GM21723 (cell line): ENCODE measurements at regions not wholly inside any gene's neighbourhood (a gene's known extent, or its start where the extent isn't known, plus 50 kb on each side); places are given as distances from the start of the nearest gene placed in this dataset.

Experiments used
- ATAC-seq: cut with Tn5 transposase; IDR thresholded peaks from one replicate; pipeline ENCODE4 v1.9.1; 2021; ENCODE audit warnings: mild to moderate bottlenecking, moderate library complexity; ENCODE audit not compliant: unreplicated experiment

DNA sequence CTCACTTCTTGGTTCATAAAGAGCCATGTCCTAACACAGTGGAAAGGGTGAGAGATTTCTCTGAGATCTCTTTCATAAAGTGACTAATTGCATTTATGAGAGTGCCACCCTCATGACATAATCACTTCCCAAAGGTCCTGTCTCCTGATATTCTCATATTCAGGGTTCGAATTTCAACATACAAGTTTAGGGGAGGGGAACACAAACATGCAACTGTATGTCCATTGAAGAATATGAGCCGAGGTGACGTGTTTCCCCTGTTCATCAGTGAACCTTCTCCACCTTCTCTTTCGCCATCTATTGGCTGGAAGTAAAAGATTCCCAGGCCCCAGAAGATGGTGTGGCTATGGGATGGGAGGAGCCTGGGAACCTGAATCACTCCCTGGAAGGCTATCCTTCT is 354.2 kb upstream of the ATP2B1 start:
- no peak for ATAC-seq

DNA sequence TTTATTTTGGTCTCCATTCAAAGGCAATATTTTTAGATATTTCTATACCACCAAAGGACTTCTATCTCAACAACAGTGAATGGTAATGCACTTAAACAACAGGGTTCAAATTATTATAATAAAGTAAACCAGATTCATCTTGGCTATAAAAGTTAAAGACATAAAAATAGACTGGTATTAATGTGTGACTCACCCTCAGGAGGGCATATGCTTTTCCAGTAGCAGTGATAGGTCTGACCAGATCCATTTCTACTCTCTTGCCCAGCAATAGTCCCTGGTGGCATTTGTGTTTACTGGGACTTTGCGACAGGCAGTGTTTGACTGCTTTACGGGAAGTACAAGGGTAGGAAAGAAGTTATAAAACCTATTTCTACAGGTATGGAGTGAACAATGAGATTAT is 353.2 kb upstream of the ATP2B1 start:
- ATAC-seq = no peak

DNA sequence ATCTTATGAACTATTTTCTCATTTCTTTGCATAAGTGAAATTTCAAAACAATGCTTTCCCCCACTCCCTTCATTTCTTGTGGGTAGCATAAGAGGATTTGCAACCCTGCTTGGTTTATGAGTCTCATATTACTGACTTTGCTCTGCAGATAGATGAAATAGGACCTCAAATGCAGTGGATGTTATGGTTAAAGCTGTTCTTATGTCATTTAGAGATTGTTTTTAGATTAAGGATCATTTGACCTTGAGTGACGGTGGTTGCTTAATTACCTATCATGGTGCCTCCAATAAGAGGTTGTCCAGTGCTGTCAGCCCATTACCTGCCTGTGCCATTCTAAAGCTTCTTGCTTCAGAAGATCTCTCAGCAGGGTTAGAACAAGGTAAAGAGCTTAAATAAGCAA is 351.4 kb upstream of the ATP2B1 start:
- no peak for ATAC-seq

DNA sequence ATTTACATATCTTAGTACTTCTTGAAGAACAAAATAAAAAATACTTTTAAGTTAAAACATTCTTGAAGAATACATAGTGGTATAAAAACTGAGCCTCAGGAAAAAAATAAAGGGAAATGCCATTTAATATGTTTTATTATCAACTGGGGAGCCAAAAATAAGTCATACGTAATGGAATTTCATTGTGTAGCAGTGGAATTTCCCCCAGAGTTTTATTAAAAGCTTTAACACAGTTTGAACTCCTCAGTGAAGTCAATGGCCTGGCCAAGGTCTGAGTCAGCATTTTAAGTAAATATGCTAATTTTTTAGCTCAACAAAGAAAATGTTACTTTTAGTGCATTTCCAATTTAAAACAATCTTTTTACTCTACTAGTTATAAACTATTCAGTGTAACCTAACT is 350.1 kb upstream of the ATP2B1 start:
- ATAC-seq = no peak

DNA sequence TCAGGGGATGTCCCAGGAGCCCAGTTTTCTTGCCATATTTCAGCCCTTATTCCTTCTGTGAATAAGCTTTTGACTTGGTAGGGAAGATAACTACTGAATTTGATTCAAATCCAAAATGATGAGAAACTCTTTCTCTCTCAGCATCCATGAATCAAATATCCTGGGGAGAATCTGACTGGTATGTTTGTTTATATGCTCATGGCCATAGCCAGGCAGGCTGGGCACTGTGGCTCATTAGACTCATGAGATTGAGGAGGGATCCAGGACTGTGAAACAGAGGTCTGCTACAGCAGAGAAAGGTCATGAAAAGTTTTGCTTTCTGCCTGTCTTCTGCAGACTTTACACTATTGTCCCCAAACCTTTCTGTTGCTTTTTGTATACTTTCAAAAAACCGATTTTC is 346.4 kb upstream of the ATP2B1 start:
- ATAC-seq = no peak

DNA sequence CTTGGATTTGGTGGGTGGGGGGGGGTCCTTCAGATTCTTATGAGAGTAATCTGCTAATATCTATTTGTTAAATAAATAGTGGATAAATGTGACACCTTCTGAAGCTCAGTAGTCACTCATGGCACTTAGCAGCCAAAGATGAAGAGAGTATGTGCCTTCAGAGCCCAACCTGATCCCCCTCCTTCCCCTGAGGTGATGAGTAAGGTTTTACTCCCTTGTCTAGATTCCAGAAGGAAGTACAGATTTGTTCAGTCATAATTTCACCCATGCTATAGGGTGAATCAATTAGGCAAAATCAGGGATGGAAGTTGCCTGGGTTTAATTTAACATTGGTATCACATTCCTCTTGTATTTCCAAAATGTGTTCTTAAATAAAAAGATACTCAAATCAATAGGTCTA is 340.3 kb upstream of the ATP2B1 start:
- no peak for ATAC-seq

DNA sequence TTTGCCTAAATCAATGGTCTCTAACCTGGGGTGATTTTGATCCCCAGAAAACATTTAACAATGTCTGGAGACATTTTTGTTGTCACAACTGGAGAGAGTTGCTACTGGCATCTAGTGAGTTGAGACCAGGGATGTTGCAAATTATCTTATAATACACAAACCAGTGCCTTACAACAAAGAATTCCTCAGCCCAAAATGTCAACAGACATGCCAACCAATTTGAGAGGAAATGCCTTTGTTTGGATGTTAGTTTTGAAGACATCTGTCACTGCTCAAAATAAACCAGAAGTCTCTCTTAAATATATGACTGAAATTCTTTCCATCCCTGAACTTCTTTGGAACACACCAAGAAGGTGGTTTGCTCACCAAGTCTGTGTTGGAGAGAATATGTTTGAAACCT is 336.9 kb upstream of the ATP2B1 start:
- ATAC-seq = no peak

DNA sequence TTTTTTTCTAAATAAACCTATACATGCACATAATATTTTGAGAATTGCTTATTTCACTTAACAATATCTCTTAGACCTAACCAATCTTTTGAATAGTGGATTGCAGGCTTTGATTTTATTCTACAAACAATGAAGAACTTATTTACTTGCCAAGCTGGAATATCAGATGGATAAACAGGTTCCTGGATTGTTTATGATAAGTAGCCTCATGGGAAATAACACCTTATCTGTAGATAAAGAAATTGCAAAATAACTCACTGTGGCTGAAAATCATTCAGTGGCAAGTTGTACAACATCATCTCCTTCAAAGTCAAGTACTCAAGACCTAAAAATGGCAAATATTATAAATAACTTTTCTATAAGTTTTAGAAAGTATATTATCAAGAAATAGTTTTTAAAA is 335.4 kb upstream of the ATP2B1 start:
- no peak for ATAC-seq

DNA sequence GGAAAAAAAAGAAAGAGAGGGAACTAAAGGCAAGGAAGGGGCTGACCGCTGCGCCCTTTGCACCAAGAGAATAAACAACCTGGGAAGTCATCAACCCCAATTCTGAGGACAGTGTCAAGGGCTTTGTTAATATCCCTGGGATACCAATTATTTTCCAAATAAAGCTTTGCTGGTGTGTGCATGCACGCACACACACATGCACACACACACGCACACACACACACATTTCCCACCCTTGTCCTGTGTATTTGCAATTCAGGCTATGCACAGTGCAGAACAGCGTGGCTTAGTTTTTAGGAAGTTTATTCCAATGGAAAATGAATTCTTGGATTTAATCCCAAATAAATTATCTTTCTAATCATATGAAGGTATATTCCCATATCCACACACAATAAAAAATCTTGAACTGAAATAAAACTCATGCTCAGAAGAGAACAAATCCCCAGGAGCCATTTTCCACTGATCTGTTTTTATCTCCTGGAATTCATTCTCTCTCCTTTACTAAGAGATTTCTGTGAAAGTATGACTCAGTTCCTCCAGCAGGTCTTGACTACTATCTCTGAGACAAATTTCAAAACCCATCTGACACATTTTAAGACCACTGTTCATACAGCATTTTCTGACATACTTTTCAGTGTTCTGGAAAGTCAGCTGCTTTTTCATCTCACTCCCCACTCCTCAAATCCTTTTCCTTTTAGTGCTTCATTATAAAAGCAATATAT is 334.4 kb upstream of the ATP2B1 start:
- ATAC-seq = no peak

DNA sequence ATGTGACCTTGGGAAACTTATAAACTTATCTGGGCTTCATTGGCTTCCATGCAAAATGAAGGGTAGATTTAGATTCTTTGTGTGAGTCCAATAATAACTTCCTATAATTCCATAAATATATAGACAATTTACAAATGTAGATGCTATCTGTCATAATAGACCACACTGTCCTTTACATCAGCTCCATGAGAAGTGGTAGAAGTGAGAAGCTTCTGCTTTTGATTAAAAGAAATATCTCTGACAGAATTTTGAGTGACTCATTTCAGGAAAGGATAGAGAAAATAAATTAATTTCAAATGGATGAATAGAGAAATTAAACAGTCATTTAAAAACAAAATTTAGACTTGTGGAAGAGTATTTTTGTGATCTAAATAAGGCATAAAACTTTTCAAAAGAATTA is 329.7 kb upstream of the ATP2B1 start:
- no peak for ATAC-seq

DNA sequence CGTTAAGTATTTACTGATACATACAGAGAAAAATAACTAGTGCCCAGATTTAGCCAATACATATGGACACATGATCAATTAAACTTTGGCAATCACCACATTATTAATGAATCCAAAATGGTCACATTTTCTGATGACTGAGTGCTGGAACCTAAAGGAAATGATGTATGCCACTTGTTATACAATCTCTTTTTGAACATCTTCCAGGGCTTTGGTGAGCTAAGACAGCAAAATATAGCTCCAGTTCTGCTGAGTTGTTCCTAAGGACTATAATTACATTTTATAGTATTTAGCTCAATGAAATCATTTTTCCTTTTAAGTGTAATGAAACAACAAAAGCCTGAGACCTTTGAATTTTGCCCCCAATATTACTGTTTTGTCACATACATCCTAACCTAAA is 329.1 kb upstream of the ATP2B1 start:
- ATAC-seq = no peak

DNA sequence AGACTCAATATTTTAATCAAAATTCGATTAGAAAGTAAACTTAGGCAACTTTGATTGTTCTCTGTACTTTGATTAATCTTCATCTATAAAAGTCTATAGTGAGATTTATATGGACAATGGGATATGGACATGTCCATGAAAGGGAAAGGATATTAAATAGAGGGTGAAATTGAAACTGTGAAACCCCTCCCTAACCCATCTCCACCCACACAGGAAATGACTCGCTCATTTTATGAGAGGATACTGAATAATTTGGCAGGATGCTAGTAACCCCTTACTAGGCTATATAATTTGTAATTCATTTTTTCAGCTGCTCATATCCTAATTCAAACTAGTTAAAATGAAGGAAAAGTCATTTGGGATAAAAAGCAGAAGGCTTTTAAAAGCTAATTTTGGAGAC is 328.0 kb upstream of the ATP2B1 start:
- no peak for ATAC-seq

DNA sequence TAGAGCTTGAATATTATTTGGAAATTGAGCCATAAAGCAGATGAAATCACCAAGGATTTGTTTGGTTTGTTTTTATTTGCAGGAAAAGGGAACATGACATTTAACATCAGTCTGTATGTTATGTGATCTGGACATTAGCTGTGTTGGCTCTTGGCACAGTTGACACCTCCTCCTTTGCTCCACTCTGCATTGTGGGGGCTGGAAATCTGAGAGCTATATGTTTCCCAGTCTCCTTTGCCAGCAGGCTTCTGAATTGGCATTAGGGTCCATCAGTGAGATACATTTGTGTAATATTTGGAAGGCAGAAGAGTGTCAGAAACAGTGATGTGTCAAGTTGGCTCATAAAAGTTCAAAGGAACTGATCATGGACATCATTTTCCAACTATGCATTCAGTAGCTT is 322.1 kb upstream of the ATP2B1 start:
- ATAC-seq = no peak

DNA sequence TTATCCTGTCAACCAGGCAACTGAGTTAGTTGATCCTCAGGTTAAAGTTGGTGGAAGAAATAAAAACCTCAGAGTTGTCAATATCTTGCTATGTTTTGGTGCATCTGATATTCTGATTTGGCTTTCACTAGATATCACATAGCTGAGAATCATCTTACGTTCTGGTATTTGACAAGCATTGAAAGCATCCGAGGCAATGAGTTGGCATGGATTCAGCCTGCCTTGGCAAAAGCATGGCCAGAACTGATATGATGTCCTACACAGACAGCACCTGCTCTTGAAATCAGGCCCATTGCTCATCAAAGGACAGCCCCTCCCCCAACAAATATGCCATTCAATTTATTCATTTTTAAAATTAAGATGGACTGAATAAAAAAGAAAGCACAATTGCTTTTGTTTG is 320.7 kb upstream of the ATP2B1 start:
- ATAC-seq = no peak

DNA sequence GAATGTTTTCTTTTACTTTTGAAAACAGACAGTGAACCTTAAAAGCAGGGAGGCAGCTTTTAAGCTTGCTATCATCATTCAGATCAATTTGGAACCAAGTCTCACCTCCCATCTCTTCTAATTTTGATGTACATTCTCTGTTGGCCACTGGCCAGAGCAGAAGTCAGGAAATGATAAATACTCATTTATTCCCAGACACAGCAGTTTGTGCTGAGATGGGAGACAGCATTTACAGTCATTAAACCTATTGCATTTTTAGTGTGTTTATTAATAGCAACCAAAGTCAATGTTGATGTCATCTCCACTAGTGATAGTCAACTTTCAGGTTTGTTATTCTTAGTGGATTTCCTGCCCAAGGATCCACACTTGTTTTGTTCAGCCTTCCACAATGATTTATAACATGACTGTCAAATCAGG is 320.0 kb upstream of the ATP2B1 start:
- no peak for ATAC-seq

DNA sequence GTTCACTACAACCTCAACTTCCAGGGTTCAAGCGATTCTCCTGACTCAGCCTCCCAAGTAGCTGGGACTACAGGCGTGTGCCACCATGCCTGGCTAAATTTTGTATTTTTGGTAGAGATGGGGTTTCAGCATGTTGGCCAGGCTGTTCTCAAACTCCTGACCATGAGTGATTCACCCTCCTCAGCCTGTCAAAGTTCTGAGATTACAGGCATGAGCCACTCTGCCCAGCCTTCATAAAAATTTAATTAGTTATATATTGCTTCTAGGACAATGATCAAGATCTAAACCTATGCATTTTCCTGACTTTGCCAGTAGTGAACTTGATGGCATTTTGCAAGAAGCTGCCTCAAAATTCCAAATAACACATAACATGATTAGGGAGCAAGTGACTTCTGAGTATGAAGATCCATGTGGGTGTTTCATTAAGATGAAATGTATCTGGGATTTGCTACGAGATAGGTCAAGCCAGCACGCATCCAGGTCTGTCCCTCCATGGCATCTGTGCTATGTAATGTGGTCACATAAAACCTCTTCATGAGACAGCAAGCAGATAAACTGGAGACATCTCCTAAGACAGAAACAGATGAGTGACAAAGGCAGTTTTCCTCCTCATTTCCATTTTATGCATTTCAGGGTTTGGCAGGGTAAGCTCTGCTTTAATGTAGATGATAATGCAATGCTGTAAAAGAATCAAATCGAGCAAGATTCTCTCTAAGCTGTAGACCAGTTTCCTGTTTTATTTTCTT is 319.4 kb upstream of the ATP2B1 start:
- ATAC-seq = no peak

DNA sequence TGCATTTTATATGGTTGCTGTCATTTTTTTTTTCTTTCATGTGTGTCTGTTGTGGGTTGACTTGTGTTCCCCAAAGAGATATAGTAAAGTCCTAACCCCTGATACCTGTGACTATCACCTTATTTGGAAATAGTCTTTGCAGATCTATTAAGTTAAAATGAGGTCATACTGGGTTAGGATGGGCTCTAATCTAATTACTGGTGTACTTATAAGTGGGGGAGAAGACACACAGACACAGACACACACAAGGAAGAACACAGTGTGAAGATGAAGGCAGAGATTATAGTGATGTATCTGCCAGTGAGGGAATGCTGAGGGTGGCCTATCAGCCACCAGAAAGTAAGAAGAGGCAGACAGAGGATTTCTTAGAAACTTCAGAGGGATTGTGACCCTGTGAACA is 318.4 kb upstream of the ATP2B1 start:
- ATAC-seq = no peak

DNA sequence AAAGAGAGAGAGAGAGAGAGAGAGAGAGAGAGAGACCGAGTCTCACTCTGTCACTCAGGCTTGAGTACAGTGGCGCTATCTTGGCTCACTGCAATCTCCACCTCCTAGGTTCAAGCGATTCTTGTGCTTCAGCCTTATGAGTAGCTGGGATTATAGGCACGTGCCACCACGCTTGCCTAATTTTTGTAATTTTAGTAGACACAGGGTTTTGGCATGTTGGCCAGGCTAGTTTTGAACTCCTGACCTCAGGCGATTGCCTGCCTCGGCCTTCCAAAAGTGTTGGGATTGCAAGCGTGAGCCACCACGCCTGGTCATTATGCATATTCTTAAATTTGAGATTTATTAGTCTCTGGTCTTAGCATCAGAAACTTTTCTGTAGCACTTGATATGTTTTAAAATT is 317.9 kb upstream of the ATP2B1 start:
- ATAC-seq = no peak

DNA sequence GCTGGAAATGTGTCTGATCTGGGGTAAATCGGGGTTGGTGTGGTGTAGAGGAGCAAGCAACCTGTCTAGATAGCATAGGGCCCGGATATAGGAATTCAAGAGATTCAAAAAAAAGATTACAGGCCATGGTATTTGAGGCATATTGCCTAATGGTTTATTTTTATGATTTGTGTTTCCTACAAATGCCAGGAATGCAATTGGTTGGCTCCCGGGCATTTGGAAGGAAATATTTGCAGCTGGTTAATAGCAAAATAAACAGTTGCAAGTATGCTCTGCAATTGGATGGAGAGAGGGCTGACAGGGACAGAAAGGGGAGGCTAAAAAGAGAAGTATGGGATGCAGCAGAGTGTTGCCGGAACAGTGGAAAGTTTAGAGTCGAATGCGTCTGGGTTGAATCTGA is 315.6 kb upstream of the ATP2B1 start:
- ATAC-seq = no peak

DNA sequence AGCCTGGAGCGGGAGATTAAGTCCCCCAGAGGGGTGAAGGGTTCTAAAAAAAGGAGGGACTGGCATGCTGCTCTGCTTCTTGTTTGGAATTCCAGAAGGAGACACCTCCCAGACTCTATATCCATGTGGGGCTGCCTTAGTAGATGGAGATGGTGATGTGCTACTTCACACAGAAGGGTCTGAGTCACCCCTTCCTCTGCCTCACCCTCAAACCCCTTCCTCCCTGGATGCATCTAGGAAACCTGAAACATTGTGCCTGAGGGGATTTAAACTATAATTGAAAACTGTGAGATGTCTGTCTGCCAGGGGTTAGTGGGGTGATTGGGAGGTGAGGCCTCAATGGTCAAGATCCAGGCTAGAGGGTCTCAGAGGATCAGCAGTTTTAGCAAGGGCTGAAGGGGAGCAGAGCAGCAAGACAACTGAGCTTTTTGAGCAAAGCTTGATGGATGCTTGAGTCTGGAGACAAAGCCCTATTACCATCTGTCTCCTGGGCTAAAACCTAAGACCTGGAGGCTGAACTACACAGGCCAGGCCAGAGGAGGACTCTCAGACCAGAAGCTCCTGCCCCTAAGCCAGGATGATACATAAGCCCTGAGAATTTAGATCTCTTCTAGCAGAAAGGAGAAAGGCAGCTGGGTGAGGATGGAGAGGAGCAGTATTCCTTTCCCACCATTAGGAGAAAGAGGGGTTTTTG is 314.7 kb upstream of the ATP2B1 start:
- ATAC-seq = no peak

DNA sequence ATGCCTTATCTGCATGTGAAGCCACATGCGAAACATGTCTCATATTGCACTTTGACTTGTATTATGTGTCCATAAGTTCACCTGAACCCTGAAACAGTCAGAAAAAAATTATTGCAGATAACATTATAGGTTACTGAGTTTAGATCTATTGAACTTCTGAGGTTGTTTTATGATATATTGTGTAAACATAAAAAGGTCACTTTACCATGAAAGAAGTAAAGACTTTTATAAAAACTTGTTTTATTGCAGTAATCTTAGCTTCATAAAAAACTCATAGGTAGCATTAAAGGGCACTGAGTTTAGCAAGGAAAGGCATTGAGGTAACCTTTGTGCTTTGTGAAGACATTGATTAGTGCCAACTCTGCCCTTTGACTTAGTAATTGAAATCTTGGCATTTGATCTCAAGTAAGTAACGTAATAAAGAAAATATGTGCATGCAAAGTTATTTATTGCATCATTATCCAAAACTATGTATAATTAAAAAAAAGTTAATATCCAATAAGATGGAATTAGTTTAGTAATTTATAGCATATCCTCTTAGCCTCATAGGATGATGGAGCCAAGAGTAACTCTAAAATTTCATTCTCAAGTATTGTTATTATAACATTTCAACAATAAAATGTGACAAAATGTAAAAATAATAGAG is 313.3 kb upstream of the ATP2B1 start:
- no peak for ATAC-seq

DNA sequence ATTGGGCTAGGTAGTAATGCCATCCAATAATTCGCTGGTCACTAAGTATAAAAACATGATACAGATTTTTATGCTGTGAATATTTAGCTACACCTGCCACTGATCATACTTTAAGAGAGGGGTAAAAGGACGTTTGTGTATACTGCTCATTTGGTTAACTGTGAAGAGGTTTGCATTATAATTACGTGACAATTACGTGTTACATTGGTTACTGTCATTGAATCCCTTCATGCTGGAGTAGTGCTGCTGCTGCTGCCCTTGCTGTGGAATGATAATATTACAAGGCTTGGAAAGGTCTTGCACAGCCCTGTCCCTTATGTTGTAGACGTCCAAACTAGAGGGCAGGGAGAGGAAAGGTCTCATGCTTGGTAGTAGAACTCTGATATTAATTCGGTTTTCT is 312.2 kb upstream of the ATP2B1 start:
- ATAC-seq = no peak
